Activated naive CD8-positive, alpha-beta T cell treated with anti-CD3 and anti-CD28 coated beads, Interleukin-2, amount 10 ng/mL, durations not matched to agents 7 days and 5 days (primary cell): ENCODE measurements at regions not wholly inside any gene's neighbourhood (a gene's known extent, or its start where the extent isn't known, plus 50 kb on each side); places are given as distances from the start of the nearest gene placed in this dataset.
"Not testable (repeated sequence)": the region's sequence is repeated elsewhere in the genome, so short reads cannot be mapped to it uniquely, and the experiment has no call there.

ENCODE experiments used
- ATAC-seq: fragments of 150-1000 bp; cut with Tn5 transposase; one replicate; pipeline ENCODE4 v1.10.0; 2021; ENCODE audit warnings: low read depth, moderate library complexity
- POLR2A ChIA-PET: fragments of 350-600 bp; sonication (Branson Sonifier 250); formaldehyde crosslinking; loops from one replicate; lab custom pipeline; 2021; ENCODE audit warnings: antibody characterized with exemption; lab: Charles Lee
- DNase-seq: peaks from one replicate; pipeline ENCODE4 v3.0.0; 2021
- H3K27ac Mint-ChIP-seq: one replicate; pipeline ENCODE4 v1.8.0; 2022; ENCODE audit warnings: mild to moderate bottlenecking, mixed read lengths
- H3K27me3 Mint-ChIP-seq: one replicate; pipeline ENCODE4 v1.8.0; 2022; ENCODE audit warnings: mild to moderate bottlenecking, moderate library complexity, mixed read lengths
- H3K36me3 Mint-ChIP-seq: one replicate; pipeline ENCODE4 v1.8.0; 2021; ENCODE audit warnings: mild to moderate bottlenecking, mixed read lengths
- H3K4me1 Mint-ChIP-seq: one replicate; pipeline ENCODE4 v1.8.0; 2021; ENCODE audit warnings: mixed read lengths
- H3K4me3 Mint-ChIP-seq: one replicate; pipeline ENCODE4 v1.8.0; 2022; ENCODE audit warnings: mild to moderate bottlenecking, moderate library complexity, mixed read lengths
- H3K9me3 Mint-ChIP-seq: one replicate; pipeline ENCODE4 v1.8.0; 2021; ENCODE audit warnings: mixed read lengths

DNA sequence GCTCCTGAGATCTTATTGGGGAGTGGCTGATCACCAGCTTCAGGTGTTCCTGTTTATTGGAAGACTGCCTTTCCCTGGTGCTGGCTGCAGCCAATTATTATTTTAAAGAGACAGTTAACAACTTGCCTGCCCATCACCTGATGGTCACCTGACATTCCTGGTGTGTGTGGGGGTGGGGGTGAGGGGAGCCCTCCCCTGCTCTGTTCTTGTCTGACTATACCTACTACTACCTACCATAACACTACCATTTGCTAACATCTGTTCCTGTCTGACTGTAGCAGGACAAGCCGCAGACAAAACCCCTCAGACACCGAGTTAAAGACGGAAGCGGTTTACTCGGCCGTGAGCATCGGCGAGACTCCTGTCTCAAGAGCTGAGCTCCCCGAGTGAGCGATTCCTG, 54.9 kb upstream of the NBPF3 start:
- Mint-ChIP-seq H3K4me1 (peaks cover 6% of the 10 kb centered on the region), H3K36me3 (peaks cover 1% of the 10 kb centered on the region), H3K27me3 (peaks cover 22% of the 10 kb centered on the region), H3K4me3 (no peak overlapping the region), H3K27ac (no peak overlapping the region), H3K9me3 (peaks cover 7% of the 10 kb centered on the region)
- POLR2A ChIA-PET, result no interaction called here
- DNase-seq (no peak), ATAC-seq (no peak)

DNA sequence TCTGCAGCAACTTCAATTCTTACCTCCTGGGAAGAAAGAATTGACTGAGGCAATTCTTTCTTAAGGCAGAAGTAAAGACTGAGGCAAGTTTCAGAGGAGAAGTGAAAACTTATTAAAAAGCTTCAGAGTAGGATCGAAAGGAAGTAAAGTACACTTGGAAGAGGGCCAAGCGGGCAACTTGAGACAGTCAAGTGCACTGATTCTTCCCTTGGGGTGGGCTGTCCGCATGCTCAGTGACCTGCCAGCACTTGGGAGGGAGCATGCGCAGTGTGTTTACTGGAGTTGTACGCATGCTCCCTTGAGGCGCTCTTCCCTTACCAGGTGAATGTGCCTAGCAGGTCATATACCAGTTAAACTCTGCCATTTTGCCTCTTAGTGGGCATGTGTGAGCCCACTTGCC, 55.3 kb upstream of the NBPF3 start:
- DNase-seq (no peak), ATAC-seq (no peak)
- Mint-ChIP-seq H3K27ac (no peak overlapping the region), H3K36me3 (peaks cover 1% of the 10 kb centered on the region), H3K4me1 (peaks cover 4% of the 10 kb centered on the region), H3K27me3 (peaks cover 22% of the 10 kb centered on the region), H3K4me3 (no peak overlapping the region), H3K9me3 (peaks cover 5% of the 10 kb centered on the region)
- POLR2A ChIA-PET, result no interaction called here

DNA sequence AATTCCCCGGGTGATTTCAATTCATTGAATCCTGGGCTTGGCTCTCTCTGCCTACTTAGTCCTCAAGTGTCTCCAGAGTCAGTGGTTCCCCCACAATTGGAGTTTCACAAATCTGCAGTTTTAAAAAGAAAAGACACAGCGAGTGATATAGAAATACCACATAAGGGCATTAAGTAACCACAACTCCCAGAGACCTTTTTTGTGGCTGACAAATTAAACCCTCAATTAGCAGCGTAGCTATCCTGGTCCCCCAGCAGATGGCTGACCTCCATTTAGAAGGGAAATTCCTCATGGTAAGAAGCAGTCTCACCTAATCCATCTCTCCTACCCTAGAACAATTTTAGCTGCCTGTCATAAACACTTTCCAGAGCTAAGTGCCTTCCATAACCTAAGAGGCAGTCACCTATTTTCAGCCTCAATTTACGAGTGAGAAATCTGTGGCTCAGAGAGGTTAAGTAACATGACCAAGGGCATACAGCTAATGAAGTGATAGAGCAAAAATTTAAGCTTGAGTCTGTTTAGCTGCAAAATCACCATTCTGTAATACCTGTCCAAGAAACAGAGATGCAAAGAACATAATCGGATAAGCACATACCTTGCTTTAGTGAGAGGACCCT, 56.0 kb upstream of the NBPF3 start:
- H3K36me3 Mint-ChIP-seq, result peaks cover 1% of the 10 kb centered on the region
- ATAC-seq (no peak), DNase-seq (no peak)
- POLR2A ChIA-PET, result no interaction called here
- no peak overlapping the region for H3K27ac Mint-ChIP-seq
- H3K4me3 Mint-ChIP-seq, result no peak overlapping the region
- H3K9me3 Mint-ChIP-seq, result peaks cover 7% of the 10 kb centered on the region
- peaks cover 26% of the 10 kb centered on the region for H3K27me3 Mint-ChIP-seq
- peaks cover 4% of the 10 kb centered on the region for H3K4me1 Mint-ChIP-seq

DNA sequence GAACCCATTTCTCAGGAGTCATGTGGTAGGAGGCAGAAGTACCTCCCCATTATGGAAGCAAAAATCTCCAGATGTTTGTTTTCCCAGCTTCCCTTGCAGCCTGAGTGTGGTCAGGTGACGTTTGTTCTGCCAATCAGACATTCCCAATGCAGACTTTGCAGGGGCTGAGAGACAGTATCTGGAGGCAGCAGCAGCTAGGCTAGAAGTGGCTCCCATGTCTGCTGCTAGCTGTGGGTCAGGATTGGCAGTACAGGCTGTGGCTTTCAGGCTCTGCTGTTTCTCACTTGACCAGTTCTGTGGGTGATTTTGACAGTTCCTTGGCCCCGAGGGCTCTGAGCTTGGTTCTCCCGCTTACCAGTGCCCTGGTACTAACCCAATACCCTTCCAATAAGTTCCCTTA, 58.6 kb upstream of the NBPF3 start:
- H3K36me3 Mint-ChIP-seq, result peaks cover 1% of the 10 kb centered on the region
- H3K4me3 Mint-ChIP-seq, result no peak overlapping the region
- H3K4me1 Mint-ChIP-seq, result peaks cover 4% of the 10 kb centered on the region
- ATAC-seq (no peak), DNase-seq (no peak)
- no peak overlapping the region for H3K27ac Mint-ChIP-seq
- peaks cover 36% of the 10 kb centered on the region for H3K27me3 Mint-ChIP-seq
- H3K9me3 Mint-ChIP-seq, result peaks cover 11% of the 10 kb centered on the region
- POLR2A ChIA-PET, result no interaction called here

DNA sequence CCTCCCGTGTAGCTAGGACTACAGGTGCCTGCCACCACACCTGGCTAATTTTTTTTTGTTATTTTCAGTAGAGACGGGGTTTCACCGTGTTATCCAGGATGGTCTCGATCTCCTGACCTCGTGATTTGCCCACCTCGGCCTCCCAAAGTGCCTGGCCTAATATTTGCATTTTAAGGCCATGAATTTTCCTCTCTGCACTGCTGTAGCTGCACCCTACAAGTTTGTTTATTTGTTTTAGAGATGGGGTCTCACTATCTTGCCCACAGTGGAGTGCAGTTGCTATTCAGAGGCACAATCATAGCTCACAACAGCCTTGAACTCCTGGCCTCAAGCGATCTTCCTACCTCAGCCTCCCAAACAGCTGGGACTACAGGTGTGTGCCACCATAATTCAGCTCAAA, 59.8 kb upstream of the NBPF3 start:
- peaks cover 11% of the 10 kb centered on the region for H3K9me3 Mint-ChIP-seq
- peaks cover 36% of the 10 kb centered on the region for H3K27me3 Mint-ChIP-seq
- H3K27ac Mint-ChIP-seq, POLR2A ChIA-PET, ATAC-seq, DNase-seq, H3K4me3 Mint-ChIP-seq, H3K4me1 Mint-ChIP-seq, H3K36me3 Mint-ChIP-seq: not testable (repeated sequence)

DNA sequence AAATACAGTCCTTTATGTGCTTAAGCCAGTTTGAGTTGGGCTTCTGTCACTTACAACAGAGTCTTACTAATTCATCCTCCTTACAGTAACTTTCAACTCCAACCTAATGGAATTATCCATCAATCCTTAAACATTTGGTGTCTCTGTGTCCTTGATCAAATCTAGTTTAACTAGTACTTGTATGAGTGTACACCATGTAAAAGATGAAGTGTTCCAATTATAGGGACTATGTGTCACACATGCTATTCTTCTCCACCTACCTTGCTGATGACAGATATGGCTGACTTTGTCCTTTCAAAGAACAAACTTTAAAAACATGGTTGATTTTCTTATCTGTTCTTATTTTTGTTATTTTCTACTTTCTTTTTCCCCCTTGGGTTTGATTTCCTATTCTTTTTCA, 60.4 kb upstream of the NBPF3 start:
- H3K27ac Mint-ChIP-seq, result no peak overlapping the region
- H3K36me3 Mint-ChIP-seq, result no peaks in the 10 kb centered on the region
- no peak for ATAC-seq
- peaks cover 34% of the 10 kb centered on the region for H3K27me3 Mint-ChIP-seq
- DNase-seq, result no peak
- no peak overlapping the region for H3K4me3 Mint-ChIP-seq
- peaks cover 4% of the 10 kb centered on the region for H3K4me1 Mint-ChIP-seq
- POLR2A ChIA-PET, result no interaction called here
- peaks cover 11% of the 10 kb centered on the region for H3K9me3 Mint-ChIP-seq

DNA sequence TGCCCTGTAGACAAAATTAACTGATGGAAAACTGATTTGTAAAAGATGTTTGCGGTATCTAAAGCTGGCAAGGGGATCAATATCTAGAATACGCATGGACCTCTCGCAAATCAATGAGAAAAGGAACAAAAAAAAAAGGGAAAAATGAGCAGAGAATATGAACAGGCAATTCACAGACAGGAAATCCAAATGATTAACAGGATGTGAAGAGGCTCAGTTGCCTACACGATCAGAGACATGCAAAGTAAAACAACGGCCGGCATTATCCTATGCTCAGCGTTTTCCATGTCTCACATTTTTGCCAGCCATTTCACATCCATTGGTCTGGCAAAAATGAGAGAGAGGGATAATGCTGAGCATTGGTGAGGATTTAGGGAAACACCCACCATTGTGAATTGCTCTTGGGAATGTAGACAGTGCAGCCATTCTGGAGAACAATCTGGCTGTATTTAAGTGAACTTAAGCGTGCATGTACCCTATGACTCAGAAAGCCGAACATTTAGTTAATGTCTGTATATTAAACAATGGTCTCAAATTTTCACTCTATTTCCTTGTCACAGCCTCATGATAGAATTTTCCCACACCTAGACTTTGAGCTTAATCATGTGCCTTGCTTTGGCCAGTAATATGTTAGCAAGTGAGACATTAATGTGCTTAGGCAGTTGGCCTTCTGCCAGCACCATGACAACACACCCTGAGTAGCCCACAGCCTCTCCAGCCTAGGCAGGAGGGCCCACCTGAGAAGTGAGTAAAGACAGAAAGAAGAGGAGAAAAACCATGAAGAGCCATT, 61.0 kb upstream of the NBPF3 start:
- Mint-ChIP-seq H3K27ac (no peak overlapping the region), H3K4me3 (no peak overlapping the region), H3K36me3 (no peaks in the 10 kb centered on the region), H3K4me1 (peaks cover 3% of the 10 kb centered on the region), H3K27me3 (peaks cover 32% of the 10 kb centered on the region), H3K9me3 (peaks cover 11% of the 10 kb centered on the region)
- ATAC-seq (no peak), DNase-seq (no peak)
- POLR2A ChIA-PET, result no interaction called here

DNA sequence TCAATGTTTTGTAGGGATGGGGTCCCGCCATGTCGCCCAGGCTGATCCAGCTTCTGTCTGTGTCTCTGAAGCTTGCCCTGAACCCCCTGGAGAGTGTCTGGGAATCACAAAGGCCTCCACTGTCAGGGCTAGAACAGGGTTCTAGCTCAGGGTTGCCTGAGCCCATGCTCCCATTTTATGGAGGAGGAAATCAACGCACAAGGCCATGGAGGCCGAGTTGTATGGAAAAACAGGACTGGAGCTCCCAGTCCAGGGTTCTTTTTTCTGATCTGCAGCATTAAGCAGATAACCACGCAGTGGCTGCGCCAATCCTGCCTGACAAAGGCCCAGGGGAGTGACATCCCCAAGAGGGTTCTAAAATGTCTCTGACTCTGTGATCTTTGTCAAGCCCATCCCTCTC, 67.6 kb upstream of the NBPF3 start:
- H3K9me3 Mint-ChIP-seq, result no peaks in the 10 kb centered on the region
- H3K4me3 Mint-ChIP-seq, result no peak overlapping the region
- no peak for ATAC-seq
- peaks cover 2% of the 10 kb centered on the region for H3K4me1 Mint-ChIP-seq
- H3K27ac Mint-ChIP-seq, result no peak overlapping the region
- no peaks in the 10 kb centered on the region for H3K36me3 Mint-ChIP-seq
- POLR2A ChIA-PET, result no interaction called here
- H3K27me3 Mint-ChIP-seq, result peaks cover 6% of the 10 kb centered on the region
- DNase-seq, result no peak

DNA sequence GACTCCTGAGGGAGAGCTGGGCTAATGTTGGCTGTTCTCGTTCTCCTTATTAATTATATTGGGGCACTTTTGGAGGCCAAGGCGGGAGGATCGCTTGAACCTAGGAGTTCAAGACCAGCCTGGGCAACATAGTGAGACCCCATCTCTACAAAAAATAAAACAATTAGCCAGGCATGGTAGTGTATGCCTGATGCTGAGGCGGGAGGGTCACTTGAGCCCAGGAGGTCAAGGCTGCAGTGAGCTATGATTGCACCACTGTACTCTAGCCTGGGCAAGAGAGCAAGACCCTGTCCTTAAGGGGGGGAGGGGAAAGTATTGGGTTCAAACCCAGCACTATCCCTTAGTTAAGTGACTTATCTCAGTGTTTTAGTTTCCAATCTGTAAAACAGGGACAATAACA, 70.0 kb upstream of the NBPF3 start:
- POLR2A ChIA-PET, result interaction anchor here (0.6 kb wide), 1 partner anchor 138 kb away, joined by 5 read pairs; no protein-coding TSS in a partner anchor

DNA sequence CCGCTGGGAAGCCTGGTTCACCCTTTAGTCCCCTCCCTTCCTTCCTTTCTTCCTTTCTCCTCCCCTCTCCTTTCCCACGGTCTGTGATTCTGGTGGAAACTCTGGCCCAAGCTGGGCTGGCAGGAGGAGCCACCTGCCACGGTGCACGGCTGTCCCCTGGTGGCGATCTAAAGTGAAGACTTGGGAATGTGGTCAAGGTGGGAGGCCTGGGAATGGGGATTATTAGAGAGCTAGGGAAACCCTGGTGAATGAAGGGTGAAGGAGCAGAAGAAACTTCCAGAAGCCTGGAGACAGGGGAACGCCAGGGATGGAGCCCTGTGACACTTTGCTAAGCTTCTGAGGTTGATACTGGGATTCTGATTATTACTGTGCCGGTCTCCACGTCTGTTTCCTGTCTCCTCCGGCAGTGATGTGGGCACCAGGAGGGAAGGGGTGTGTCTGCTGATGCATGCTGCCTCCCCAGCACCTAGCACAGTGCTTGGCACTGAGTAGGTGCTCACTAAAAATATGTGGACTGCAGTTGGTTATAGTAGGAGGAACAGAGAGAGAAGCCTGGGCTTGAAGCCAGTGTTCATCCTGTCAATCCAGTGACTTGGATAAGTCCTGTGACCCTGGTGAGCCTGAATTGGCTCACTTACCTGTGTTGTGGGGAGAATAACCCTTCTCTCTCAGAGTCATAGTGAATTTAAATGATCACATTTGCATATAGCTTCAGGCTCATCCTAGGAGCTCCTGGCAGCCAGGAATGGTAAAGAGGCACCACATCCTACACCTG, 71.2 kb upstream of the NBPF3 start:
- no peak overlapping the region for H3K27ac Mint-ChIP-seq
- peak; percentile 66 for DNase-seq
- ATAC-seq, result peak; percentile 39
- H3K4me1 Mint-ChIP-seq, result peaks cover 4% of the 10 kb centered on the region
- POLR2A ChIA-PET, result interaction anchor here (0.7 to 1.9 kb wide), 6 partner anchors 23 to 137 kb away, joined by 3 to 6 read pairs (median 4); no protein-coding TSS in a partner anchor
- no peaks in the 10 kb centered on the region for H3K36me3 Mint-ChIP-seq
- no peaks in the 10 kb centered on the region for H3K27me3 Mint-ChIP-seq
- H3K9me3 Mint-ChIP-seq, result no peaks in the 10 kb centered on the region
- no peak overlapping the region for H3K4me3 Mint-ChIP-seq

More for the DNA sequence above, 70.0 kb upstream of the NBPF3 start:
- Mint-ChIP-seq H3K4me1 (peaks cover 2% of the 10 kb centered on the region), H3K36me3 (no peaks in the 10 kb centered on the region), H3K27me3 (no peaks in the 10 kb centered on the region), H3K9me3 (no peaks in the 10 kb centered on the region), H3K27ac (no peak overlapping the region), H3K4me3 (no peak overlapping the region)
- DNase-seq (no peak), ATAC-seq (no peak)

DNA sequence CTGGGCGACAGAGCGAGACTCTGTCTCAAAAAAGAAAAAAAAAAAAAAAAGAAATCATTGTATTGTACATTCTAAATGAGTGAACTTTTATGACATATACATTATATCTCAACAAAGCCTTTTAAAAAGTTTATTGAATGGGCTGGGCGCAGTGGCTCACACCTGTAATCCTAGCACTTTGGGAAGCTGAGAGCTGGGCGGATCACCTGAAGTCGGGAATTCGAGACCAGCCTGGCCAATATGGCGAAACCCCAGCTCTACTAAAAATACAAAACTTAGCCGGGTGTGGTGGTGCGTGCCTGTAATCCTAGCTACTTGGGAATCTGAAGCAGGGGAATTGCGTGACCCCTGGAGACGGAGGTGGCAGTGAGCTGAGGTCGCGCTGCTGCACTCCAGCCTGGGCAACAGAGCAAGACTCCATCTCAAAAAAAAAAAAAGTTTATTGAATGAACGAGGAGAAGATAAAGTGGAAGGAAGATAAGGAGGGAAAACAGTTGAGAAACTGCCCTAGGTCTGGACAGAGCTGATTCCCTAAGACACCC, 71.9 kb upstream of the NBPF3 start:
- H3K4me1 Mint-ChIP-seq, DNase-seq, H3K36me3 Mint-ChIP-seq, ATAC-seq, H3K4me3 Mint-ChIP-seq, H3K27me3 Mint-ChIP-seq, H3K9me3 Mint-ChIP-seq, H3K27ac Mint-ChIP-seq: not testable (repeated sequence)
- POLR2A ChIA-PET, result interaction anchor here (0.8 to 1.9 kb wide), 5 partner anchors 23 to 136 kb away, joined by 3 to 6 read pairs (median 4); no protein-coding TSS in a partner anchor

DNA sequence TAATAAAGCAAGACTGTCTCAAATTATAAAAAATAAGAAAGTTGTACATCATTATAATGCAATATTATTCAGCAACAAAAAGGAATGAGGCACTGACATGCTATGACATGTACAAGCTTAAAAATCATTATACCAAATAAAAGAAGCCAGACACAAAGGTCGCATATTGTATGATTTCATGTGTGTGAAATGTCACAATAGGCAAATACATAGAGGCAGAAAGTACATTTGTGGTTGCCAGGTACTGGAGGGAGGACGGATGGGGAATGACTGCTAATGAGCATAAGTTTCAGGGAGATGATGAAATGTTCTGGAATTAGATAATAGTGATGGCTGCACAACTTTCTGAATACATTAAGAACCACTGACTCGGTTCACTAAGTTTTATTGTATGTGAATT, 73.6 kb upstream of the NBPF3 start:
- POLR2A ChIA-PET, result interaction anchor here (1.3 kb wide), 1 partner anchor 111 kb away, joined by 4 read pairs; no protein-coding TSS in a partner anchor
- Mint-ChIP-seq H3K4me1 (peaks cover 4% of the 10 kb centered on the region), H3K9me3 (no peaks in the 10 kb centered on the region), H3K27me3 (no peaks in the 10 kb centered on the region), H3K4me3 (no peak overlapping the region), H3K27ac (no peak overlapping the region), H3K36me3 (no peaks in the 10 kb centered on the region)
- ATAC-seq (no peak), DNase-seq (no peak)

DNA sequence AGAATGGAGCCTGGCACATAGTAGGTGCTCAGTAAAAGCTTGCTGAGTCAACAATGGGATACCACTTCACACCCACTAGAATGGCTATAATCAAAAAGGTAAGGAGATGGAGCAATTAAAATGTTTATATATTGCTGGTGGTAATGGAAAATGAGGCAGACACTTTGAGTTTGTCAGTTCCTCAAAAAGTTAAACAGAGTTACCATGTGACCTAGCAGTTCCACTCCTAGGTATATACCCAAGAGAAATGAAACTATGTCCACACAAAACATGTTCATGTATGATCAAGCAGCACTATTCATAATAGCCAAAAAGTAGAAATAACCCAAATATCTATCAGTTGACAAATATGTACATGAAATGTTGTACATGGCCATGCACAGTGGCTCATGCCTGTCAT, 74.8 kb upstream of the ECE1 start:
- H3K4me3 Mint-ChIP-seq, result no peak overlapping the region
- peaks cover 4% of the 10 kb centered on the region for H3K4me1 Mint-ChIP-seq
- H3K36me3 Mint-ChIP-seq, result no peaks in the 10 kb centered on the region
- ATAC-seq (no peak), DNase-seq (no peak)
- no peak overlapping the region for H3K27ac Mint-ChIP-seq
- H3K27me3 Mint-ChIP-seq, result no peaks in the 10 kb centered on the region
- POLR2A ChIA-PET, result no interaction called here
- no peaks in the 10 kb centered on the region for H3K9me3 Mint-ChIP-seq
